Lower leg skin (tissue), 3 donors: ENCODE measurements at regions not wholly inside any gene's neighbourhood (a gene's known extent, or its start where the extent isn't known, plus 50 kb on each side); places are given as distances from the start of the nearest gene placed in this dataset.

ENCODE experiments used
- CTCF ChIP-seq, 3 donors: fragments of 450-650 bp; IDR thresholded peaks; one replicate each; pipeline ENCODE4 v1.5.1; 2016; ENCODE audit warnings: antibody characterized with exemption in 3 of 3, mild to moderate bottlenecking in 3 of 3, moderate library complexity in 2 of 3
- POLR2A ChIP-seq, 2 donors: fragments of 450-650 bp; IDR thresholded peaks; one replicate each; pipeline ENCODE4 v1.6.1; 2016 to 2017; ENCODE audit warnings: antibody characterized with exemption in 2 of 2, mild to moderate bottlenecking in 1 of 2, moderate library complexity in 1 of 2

- TF ChIP-seq CTCF (IDR thresholded peaks at IDR 0.05) (no peak), POLR2A (IDR thresholded peaks at IDR 0.05) (no peak)
Measured at GRCh38 chr16:72487283-72487682, 315.3 kb upstream of the PMFBP1 start.
